MM.1S (cell line): ENCODE measurements at regions not wholly inside any gene's neighbourhood (a gene's known extent, or its start where the extent isn't known, plus 50 kb on each side); places are given as distances from the start of the nearest gene placed in this dataset.
"Not testable (repeated sequence)": the region's sequence is repeated elsewhere in the genome, so short reads cannot be mapped to it uniquely, and the experiment has no call there.

Experiments used
- DNase-seq: peaks from one replicate; pipeline ENCODE4 v3.0.0-alpha.2; 2015
- H2AFZ ChIP-seq: fragments of 300-600 bp; sonication (generic); 2 replicates; pipeline ENCODE4 v1.6.0; 2016; ENCODE audit warnings: antibody characterized with exemption, low read length
- H3F3A ChIP-seq: fragments of 300-600 bp; sonication (generic); 2 replicates; pipeline ENCODE4 v1.6.1; 2016; ENCODE audit warnings: mild to moderate bottlenecking, antibody characterized with exemption, low read length, moderate library complexity, mixed read lengths; ENCODE audit not compliant: insufficient read depth
- H3K27ac ChIP-seq: fragments of 300-600 bp; sonication (generic); 2 replicates; pipeline ENCODE4 v1.5.1; 2016; ENCODE audit warnings: mild to moderate bottlenecking, low read length
- H3K27me3 ChIP-seq: fragments of 300-600 bp; sonication (generic); replicated peaks from 2 replicates; pipeline ENCODE4 v1.6.0; 2016; ENCODE audit warnings: low read length; ENCODE audit not compliant: insufficient read depth
- H3K36me3 ChIP-seq: fragments of 300-600 bp; sonication (generic); replicated peaks from 2 replicates; pipeline ENCODE4 v1.6.1; 2016; ENCODE audit warnings: mild to moderate bottlenecking, low read length, mixed read lengths; ENCODE audit not compliant: insufficient read depth
- H3K4me1 ChIP-seq: fragments of 300-600 bp; sonication (generic); 2 replicates; pipeline ENCODE4 v1.6.1; 2016; ENCODE audit warnings: low read length, mixed read lengths
- H3K4me2 ChIP-seq: fragments of 300-600 bp; sonication (generic); 2 replicates; pipeline ENCODE4 v1.6.0; 2016; ENCODE audit warnings: low read depth, low read length
- H3K4me3 ChIP-seq: fragments of 300-600 bp; sonication (generic); 2 replicates; pipeline ENCODE4 v1.5.1; 2016; ENCODE audit warnings: low read length, mixed read lengths
- H3K79me2 ChIP-seq: fragments of 300-600 bp; sonication (generic); 2 replicates; pipeline ENCODE4 v1.6.1; 2016; ENCODE audit warnings: mixed run types, low read length, mixed read lengths
- H3K9ac ChIP-seq: fragments of 300-600 bp; sonication (generic); 2 replicates; pipeline ENCODE4 v1.6.1; 2016; ENCODE audit warnings: low read length, mixed read lengths
- H3K9me2 ChIP-seq: fragments of 300-600 bp; sonication (generic); replicated peaks from 2 replicates; pipeline ENCODE4 v1.6.1; 2016; ENCODE audit warnings: mild to moderate bottlenecking, low read length, mixed read lengths; ENCODE audit not compliant: insufficient read depth
- H3K9me3 ChIP-seq: fragments of 300-600 bp; sonication (generic); replicated peaks from 2 replicates; pipeline ENCODE4 v1.6.1; 2016; ENCODE audit warnings: mild to moderate bottlenecking, low read length, mixed read lengths; ENCODE audit not compliant: insufficient read depth
- H4K20me1 ChIP-seq: fragments of 300-600 bp; sonication (generic); 2 replicates; pipeline ENCODE4 v1.6.1; 2016; ENCODE audit warnings: mild to moderate bottlenecking, low read length, moderate library complexity, mixed read lengths; ENCODE audit not compliant: insufficient read depth
- CTCF ChIP-seq: fragments of 300-600 bp; sonication (generic); IDR thresholded peaks from 2 replicates; pipeline ENCODE4 v1.5.1; 2016; ENCODE audit warnings: antibody characterized with exemption, low read length, mixed read lengths
- EZH2 ChIP-seq: fragments of 300-600 bp; sonication (generic); optimal IDR thresholded peaks from 2 replicates; pipeline ENCODE3; 2017; ENCODE audit warnings: low read depth, mild to moderate bottlenecking, antibody characterized with exemption, low read length, mixed read lengths
- EZH2phosphoT487 ChIP-seq: fragments of 300-600 bp; sonication (generic); IDR thresholded peaks from 2 replicates; pipeline ENCODE4 v1.6.1; 2018; ENCODE audit warnings: antibody characterized with exemption, low read length

- no peaks in the 10 kb centered on the region for H3F3A ChIP-seq
- H3K4me1 ChIP-seq: no peaks in the 10 kb centered on the region
- DNase-seq: no peak
- H3K9ac ChIP-seq: no peak overlapping the region
- H2AFZ ChIP-seq: no peak overlapping the region
- no peaks in the 10 kb centered on the region for H3K9me3 ChIP-seq
- H3K79me2 ChIP-seq: no peaks in the 10 kb centered on the region
- H4K20me1 ChIP-seq: no peaks in the 10 kb centered on the region
- H3K27ac ChIP-seq: no peak overlapping the region
- no peak overlapping the region for H3K4me2 ChIP-seq
- no peak for TF ChIP-seq EZH2
- TF ChIP-seq EZH2phosphoT487: no peak
- TF ChIP-seq CTCF: no peak
- no peaks in the 10 kb centered on the region for H3K9me2 ChIP-seq
- no peaks in the 10 kb centered on the region for H3K36me3 ChIP-seq
- H3K4me3 ChIP-seq: no peak overlapping the region
- H3K27me3 ChIP-seq: no peaks in the 10 kb centered on the region
Measured at GRCh38 chr14:23766737-23767401, 130.7 kb downstream of the DHRS2 start.

GRCh38 chr14:23769221-23769728 is 133.1 kb downstream of the DHRS2 start:
- H3K79me2 ChIP-seq, H3F3A ChIP-seq, H3K27me3 ChIP-seq, H3K4me3 ChIP-seq, H3K9me2 ChIP-seq, H4K20me1 ChIP-seq, H2AFZ ChIP-seq, H3K4me1 ChIP-seq, H3K36me3 ChIP-seq, DNase-seq, H3K4me2 ChIP-seq, H3K27ac ChIP-seq, H3K9ac ChIP-seq, H3K9me3 ChIP-seq: not testable (repeated sequence)

- Histone ChIP-seq H3K9ac (no peak overlapping the region), H4K20me1 (no peaks in the 10 kb centered on the region), H3K27ac (no peak overlapping the region), H3K79me2 (no peaks in the 10 kb centered on the region), H3K4me3 (no peak overlapping the region), H3F3A (no peaks in the 10 kb centered on the region), H3K9me3 (no peaks in the 10 kb centered on the region), H2AFZ (no peak overlapping the region), H3K36me3 (no peaks in the 10 kb centered on the region), H3K4me2 (no peak overlapping the region), H3K27me3 (no peaks in the 10 kb centered on the region), H3K9me2 (no peaks in the 10 kb centered on the region), H3K4me1 (no peaks in the 10 kb centered on the region)
- TF ChIP-seq EZH2phosphoT487 (no peak), EZH2 (no peak), CTCF (no peak)
- DNase-seq: no peak
Measured at GRCh38 chr14:23773981-23774380, 137.8 kb downstream of the DHRS2 start.

- H3K27me3 ChIP-seq: no peaks in the 10 kb centered on the region
- TF ChIP-seq EZH2 (no peak), CTCF (no peak), EZH2phosphoT487 (no peak)
- H3K4me1 ChIP-seq: no peaks in the 10 kb centered on the region
- no peak overlapping the region for H3K4me3 ChIP-seq
- no peaks in the 10 kb centered on the region for H4K20me1 ChIP-seq
- no peak overlapping the region for H3K4me2 ChIP-seq
- no peaks in the 10 kb centered on the region for H3K79me2 ChIP-seq
- no peak for DNase-seq
- H2AFZ ChIP-seq: no peak overlapping the region
- H3K9me2 ChIP-seq: no peaks in the 10 kb centered on the region
- H3K27ac ChIP-seq: no peak overlapping the region
- H3K9me3 ChIP-seq: no peaks in the 10 kb centered on the region
- no peaks in the 10 kb centered on the region for H3K36me3 ChIP-seq
- no peaks in the 10 kb centered on the region for H3F3A ChIP-seq
- no peak overlapping the region for H3K9ac ChIP-seq
Measured at GRCh38 chr14:23776296-23776695, 140.1 kb downstream of the DHRS2 start.
